H1 (cell line): ENCODE measurements at regions not wholly inside any gene's neighbourhood (a gene's known extent, or its start where the extent isn't known, plus 50 kb on each side); places are given as distances from the start of the nearest gene placed in this dataset.

Experiments used
- CEBPB ChIP-seq: IDR thresholded peaks from 2 replicates; pipeline ENCODE4 v1.6.1; 2012; ENCODE audit warnings: low read depth, low read length
- MAFK ChIP-seq: IDR thresholded peaks from 2 replicates; pipeline ENCODE4 v1.6.1; 2012; ENCODE audit warnings: low read depth, mild to moderate bottlenecking, improper control_type of control experiment, low read length
- NRF1 ChIP-seq: IDR thresholded peaks from 2 replicates; pipeline ENCODE4 v1.6.1; 2011; ENCODE audit warnings: mild to moderate bottlenecking, low read depth, low read length, improper control_type of control experiment
- POLR2A ChIP-seq, 2 experiments: IDR thresholded peaks; 1 replicate in 1 of 2; 2 replicates in 1 of 2; pipeline ENCODE4 v1.6.1; 2011; ENCODE audit warnings: low read depth in 2 of 2, low read length in 2 of 2, mild to moderate bottlenecking in 2 of 2; ENCODE audit errors: control extremely low read depth in 1 of 2
- POLR2AphosphoS5 ChIP-seq: IDR thresholded peaks from 2 replicates; pipeline ENCODE4 v1.6.1; 2011; ENCODE audit warnings: low read depth, low read length
- RFX5 ChIP-seq: IDR thresholded peaks from 2 replicates; pipeline ENCODE4 v1.6.1; 2011; ENCODE audit warnings: low read depth, low read length, improper control_type of control experiment, borderline replicate concordance
- TF ChIP-seq, protein P1 (sequence below), 3 experiments: IDR thresholded peaks; 1 replicate in 2 of 3; 2 replicates in 1 of 3; pipeline versions ENCODE4 v1.5.1 to v1.6.1; 2011; ENCODE audit warnings: low read length in 3 of 3, mild to moderate bottlenecking in 3 of 3, inconsistent platforms in 2 of 3, low read depth in 1 of 3, moderate library complexity in 1 of 3; ENCODE audit not compliant: insufficient read depth in 1 of 3; ENCODE audit errors: control extremely low read depth in 1 of 3

GRCh38 chr5:20231040-20231439, 243.0 kb upstream of the CDH18 start:
- TF ChIP-seq, protein P1, sequence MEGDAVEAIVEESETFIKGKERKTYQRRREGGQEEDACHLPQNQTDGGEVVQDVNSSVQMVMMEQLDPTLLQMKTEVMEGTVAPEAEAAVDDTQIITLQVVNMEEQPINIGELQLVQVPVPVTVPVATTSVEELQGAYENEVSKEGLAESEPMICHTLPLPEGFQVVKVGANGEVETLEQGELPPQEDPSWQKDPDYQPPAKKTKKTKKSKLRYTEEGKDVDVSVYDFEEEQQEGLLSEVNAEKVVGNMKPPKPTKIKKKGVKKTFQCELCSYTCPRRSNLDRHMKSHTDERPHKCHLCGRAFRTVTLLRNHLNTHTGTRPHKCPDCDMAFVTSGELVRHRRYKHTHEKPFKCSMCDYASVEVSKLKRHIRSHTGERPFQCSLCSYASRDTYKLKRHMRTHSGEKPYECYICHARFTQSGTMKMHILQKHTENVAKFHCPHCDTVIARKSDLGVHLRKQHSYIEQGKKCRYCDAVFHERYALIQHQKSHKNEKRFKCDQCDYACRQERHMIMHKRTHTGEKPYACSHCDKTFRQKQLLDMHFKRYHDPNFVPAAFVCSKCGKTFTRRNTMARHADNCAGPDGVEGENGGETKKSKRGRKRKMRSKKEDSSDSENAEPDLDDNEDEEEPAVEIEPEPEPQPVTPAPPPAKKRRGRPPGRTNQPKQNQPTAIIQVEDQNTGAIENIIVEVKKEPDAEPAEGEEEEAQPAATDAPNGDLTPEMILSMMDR (IDR thresholded peaks at IDR 0.05; ENCODE audit: control extremely low read depth in 1 of 3, insufficient read depth in 1 of 3, low read depth in 1 of 3, low read length in 3 of 3) = no peak
- TF ChIP-seq RFX5 (no peak), POLR2A (IDR thresholded peaks at IDR 0.05; ENCODE audit: control extremely low read depth in 1 of 2, low read depth in 2 of 2, low read length in 2 of 2) (no peak), POLR2AphosphoS5 (no peak), NRF1 (no peak), MAFK (no peak), CEBPB (no peak)
